ENCODE measurements at regions not wholly inside any gene's neighbourhood (a gene's known extent, or its start where the extent isn't known, plus 50 kb on each side); places are given as distances from the start of the nearest gene placed in this dataset.

DNA sequence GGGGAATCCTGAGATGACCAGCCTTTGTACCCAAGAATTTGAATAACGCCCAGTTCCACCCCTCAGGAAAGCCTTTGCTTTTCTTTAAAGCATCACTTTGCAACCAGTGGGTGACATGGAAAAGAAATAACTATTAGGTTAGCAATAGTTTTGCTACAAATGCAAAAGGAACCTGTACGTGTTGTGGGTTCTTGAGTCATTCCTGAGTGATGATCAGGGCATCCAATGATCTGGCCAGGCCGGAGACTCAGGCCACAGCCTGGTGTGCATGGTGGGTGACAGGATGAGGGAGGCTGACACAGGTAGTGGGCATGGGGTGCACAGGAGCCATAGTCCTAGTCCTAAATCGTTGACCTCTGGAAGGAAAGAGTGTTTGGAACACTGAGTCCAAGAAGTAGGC lies 321.4 kb upstream of the IL12A start:
- TF ChIP-seq CTCF (IDR thresholded peaks at IDR 0.05; ENCODE audit: low read depth, low read length, missing control alignments), result no peak
- no peak overlapping the region for H3K4me3 ChIP-seq (ENCODE audit: low read depth, low read length)
- no peak for DNase-seq (ENCODE audit: low read depth)

DNA sequence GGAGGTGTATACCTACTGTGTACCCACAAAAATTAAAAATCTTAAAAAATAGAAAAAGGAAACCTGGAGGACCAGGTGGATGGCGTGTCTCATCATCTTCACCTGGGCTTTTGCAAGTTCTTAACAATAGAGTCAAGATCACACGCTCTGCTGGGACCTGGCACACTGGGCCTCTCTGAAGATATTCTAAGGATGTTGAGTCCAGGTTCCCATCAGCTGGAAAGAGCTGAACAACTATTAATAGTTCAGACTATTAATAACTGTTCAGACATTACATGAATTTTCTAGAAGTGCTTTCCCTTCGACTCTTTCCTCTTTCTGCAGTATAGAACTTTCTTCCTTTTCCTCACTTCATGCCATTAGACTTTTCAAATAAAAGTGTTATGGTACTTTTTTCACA lies 320.2 kb upstream of the IL12A start:
- no peak for TF ChIP-seq CTCF (IDR thresholded peaks at IDR 0.05; ENCODE audit: low read depth, low read length, missing control alignments)

DNA sequence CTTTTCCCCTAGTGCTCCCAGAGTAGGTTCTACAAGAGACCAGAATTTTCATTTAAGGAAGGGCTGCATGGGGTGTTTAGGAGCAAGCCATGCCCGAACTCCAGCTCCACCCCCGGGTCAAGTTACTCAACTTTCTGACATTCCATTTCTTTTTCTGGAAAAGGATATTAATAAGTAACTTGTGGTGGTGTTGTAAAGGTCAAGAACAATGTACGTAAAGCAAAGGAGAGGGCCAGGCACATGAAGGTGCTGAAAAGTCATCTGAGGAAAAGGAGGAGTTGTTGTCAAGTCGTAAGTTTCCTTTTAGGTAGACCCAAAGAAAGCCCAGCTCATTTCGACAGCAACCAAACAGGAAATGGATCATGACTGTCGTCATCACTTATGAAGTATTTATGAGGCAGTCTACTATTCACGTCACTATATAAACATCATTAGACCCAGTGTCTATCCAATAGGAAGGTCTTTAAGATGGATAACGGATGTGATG lies 319.6 kb upstream of the IL12A start:
- no peak for TF ChIP-seq CTCF (IDR thresholded peaks at IDR 0.05; ENCODE audit: low read depth, low read length, missing control alignments)
- no peak for DNase-seq (ENCODE audit: low read depth)
- no peak overlapping the region for H3K4me3 ChIP-seq (ENCODE audit: low read depth, low read length)

More for the DNA sequence above, 320.2 kb upstream of the IL12A start:
- H3K4me3 ChIP-seq (ENCODE audit: low read depth, low read length), result no peak overlapping the region
- no peak for DNase-seq (ENCODE audit: low read depth)

DNA sequence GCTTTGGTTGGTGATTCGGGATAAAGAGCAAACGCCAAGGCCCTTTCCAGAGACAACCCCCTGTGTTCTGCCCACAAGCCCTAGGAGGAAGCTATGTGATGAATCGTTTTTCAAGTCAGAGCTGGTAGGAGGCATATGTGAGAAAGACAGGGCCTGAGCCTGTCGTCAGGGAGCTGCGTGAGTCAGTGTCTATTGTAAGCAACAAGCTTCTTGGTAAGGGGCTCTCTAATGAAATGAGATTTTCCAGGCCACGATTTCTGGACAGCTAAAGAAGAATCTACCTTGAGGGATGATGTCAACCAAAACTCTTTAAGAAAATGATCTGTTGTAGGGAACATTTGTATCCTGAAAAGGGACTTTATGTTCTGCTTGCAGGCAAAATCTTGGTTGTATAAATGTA lies 318.9 kb upstream of the IL12A start:
- TF ChIP-seq CTCF (IDR thresholded peaks at IDR 0.05; ENCODE audit: low read depth, low read length, missing control alignments), result no peak
- DNase-seq (ENCODE audit: low read depth), result no peak
- no peak overlapping the region for H3K4me3 ChIP-seq (ENCODE audit: low read depth, low read length)

DNA sequence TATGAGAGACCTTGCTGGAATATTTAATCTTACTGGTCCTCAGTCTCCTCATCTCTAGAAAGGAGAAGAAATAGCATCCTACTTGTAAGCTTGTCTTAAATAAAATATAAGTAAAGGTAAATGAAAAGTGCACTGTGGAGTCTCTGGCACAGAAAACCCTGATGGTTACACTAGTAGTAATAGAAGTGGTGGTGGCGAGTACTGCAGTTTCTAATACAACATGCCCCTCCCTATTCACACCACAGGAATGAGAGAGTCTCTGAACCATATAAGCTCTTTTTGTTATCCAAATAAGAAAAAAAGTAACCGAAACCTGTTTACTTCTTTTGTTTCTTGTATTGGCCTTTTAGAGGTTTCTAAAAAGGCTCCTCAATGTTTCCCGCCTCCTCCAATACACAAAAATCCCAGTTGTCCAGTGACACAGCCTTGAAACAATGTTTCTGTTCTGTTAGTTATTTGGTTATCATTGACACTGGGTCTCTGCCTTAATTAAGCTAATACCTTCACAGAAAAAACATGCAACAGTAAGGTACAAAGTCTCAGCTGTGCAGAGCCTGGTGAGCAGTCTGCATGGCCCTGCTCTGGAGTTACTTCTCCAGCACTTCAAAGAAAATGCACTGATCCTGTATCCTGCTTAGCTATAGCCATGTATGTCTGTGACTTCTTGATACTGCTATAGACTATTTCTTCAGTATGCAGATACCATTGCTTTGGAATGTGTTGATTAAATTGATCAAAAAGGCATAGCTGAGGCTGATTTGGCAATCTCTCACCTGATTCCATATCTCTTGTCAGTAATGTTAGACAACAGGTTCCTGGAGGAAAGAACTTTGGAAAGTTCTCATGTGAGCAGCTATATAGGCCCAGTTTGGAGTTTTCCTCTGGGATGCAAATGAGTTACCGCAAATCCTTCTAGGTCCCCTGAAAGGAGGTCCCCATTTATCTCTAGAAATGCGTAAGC lies 315.6 kb upstream of the IL12A start:
- DNase-seq (ENCODE audit: low read depth), result no peak
- peak; percentile 32 for TF ChIP-seq CTCF (IDR thresholded peaks at IDR 0.05; ENCODE audit: low read depth, low read length, missing control alignments)
- no peak overlapping the region for H3K4me3 ChIP-seq (ENCODE audit: low read depth, low read length)

DNA sequence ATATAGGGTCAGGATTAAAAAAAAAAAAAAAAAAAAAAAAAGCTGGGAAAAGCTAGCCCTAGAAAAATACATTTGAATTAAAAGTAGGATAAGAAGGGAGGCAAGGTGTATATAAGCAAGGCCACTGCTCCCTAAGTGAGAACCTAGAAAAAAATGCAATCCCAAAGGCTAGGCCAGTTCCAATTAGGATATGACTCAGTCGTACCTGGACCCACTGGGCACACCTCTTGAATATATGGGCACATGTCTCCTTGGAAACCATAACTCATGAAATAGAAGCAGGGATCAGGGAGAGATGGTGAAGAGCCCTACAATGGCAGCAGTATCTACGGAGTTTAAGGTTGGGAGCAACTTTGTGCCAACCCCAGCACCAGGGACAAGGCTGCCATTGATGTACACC lies 314.1 kb upstream of the IL12A start:
- no peak overlapping the region for H3K4me3 ChIP-seq (ENCODE audit: low read depth, low read length)
- DNase-seq (ENCODE audit: low read depth), result no peak
- TF ChIP-seq CTCF (IDR thresholded peaks at IDR 0.05; ENCODE audit: low read depth, low read length, missing control alignments), result no peak

Measured in GM12864 (cell line).